Hematopoietic multipotent progenitor cell treated with erythropoietin and hydrocortisone succinate and interleukin-3 and kit ligand, for 17 days (in vitro differentiated cells): ENCODE measurements at regions not wholly inside any gene's neighbourhood (a gene's known extent, or its start where the extent isn't known, plus 50 kb on each side); places are given as distances from the start of the nearest gene placed in this dataset.

Experiments used
- DNase-seq: peaks from one replicate; pipeline ENCODE4 v3.0.0-alpha.2; 2015; ENCODE audit warnings: low spot score

GRCh38 chr6:62474793-62475192 is 188.8 kb upstream of the KHDRBS2 start:
- no peak for DNase-seq

GRCh38 chr6:62466607-62467006 is 180.6 kb upstream of the KHDRBS2 start:
- no peak for DNase-seq

DNA sequence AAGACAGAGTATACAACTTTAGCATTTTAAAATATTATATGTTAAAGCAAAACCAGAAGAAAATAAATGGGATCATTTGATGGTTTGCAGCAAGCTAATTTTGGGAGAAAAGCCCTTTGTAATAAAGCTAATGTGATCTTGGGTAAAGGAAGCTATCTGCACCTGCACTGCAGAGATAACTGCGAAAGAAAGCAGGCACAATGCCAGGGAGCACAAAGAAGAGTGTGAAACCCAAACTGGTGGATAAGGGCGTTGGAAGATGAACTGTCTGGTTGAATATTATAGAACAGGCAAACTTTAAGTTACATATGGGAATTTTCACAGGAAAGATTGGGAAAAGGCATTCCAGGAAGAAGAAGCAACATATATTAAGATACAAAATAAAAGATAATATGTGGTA is 179.2 kb upstream of the KHDRBS2 start:
- no peak for DNase-seq

GRCh38 chr6:62452586-62452985 is 166.6 kb upstream of the KHDRBS2 start:
- DNase-seq = no peak

DNA sequence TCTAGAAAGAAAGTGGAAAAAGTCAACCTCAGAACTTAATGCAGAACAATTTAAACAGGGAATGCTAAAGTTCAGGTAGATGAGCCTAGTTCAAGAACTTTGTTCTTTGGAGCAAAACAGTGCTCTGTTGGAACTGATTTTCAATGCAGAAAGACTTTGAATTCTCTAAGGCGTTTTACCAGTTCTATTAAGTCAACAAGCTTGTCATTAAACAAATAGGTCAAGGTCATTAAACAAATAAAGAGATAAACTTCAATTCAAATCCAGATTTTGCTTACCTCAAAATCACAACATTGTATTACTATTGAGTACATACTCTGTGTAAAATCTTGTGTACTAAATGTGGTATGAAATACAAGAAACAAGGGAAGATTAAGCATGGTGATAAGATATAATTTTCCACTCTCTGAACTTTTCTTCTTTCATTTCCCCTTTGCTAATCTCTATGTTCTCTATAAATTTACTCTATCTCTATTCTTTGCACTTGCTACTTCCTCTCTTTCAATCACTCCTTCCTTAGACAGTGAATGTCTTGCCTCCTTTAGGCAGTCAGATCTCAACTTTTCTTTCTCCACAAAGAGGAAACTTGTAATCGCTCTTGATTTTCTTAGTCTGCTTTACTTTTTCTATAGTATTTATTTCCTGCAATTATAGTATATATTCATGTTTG is 160.8 kb upstream of the KHDRBS2 start:
- DNase-seq = no peak

DNA sequence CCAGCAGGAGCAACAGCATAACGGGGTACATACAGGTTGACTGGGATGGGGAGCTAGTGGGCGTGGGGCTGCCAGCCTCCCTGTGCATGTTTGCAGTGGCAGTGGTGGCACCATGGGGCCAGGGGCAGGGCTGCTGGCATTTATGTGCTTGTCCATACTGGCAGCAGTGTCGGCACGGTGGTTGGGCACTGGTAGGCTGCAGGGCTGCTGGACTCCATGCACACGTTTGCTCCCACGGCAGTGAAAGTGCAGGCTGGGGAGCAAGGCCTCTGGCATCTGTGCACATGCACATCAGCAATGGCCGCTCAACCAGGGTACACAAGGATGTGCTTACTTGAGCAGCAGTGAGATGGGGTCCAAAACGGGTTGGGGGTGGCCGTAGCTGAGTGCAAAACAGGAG is 159.5 kb upstream of the KHDRBS2 start:
- no peak for DNase-seq

DNA sequence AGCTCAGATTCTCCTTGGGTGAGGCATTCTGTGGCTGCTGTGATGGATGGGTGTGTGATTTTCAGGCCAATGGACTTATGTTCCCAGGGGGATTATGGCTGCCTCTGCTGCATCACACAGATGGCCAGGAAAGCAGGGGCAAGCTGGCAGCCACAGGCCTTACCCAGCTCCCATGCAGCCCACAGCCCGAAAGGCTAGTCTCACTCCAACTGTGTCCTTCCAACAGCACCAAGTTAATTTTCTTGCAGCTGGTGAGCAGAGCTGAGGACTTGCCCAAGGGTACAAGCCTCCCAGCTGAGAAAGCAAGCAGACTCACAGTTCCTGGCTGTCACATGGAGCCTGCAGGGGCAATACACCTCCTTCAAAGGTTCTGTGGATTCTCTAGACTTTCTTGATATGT is 155.2 kb upstream of the KHDRBS2 start:
- DNase-seq = no peak

DNA sequence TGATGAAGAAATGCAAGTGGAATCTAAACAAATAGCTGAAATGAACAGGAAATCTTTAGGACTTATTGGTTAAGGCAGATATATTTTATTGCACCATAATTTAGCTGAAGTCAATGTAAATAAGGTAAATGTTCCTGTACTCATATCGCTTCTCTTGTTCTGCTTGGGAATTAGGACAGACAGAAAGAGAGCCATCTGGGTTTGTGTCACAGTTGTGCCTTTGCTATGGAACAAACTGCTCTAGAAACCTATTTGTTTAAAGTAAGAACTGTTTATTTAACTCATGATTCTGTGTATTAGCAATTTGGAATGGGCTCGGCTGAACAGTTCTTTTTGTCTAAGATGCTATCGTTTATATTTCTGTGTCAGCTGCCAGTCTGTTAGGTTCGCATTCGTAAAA is 143.8 kb upstream of the KHDRBS2 start:
- DNase-seq = no peak

GRCh38 chr6:62400521-62401259 is 114.7 kb upstream of the KHDRBS2 start:
- DNase-seq = no peak

DNA sequence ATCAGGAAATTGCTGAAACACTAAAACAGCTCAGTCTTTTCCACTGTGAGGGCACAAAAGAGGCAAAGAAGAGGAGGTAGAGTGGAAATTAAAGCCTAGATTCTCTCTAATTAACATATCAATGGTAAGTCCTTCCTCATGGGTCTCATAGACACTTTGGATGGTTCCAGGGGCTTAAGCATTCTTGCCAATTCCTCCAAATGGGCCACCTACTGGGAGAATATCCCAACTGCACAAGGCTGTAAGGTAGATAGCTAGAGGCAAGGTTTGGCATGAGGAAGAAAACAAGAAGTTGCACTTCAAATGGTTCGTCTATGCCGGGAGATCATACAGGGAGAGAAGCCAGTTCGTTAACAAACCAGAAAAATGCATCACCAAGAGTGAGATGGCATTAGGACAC is 107.6 kb upstream of the KHDRBS2 start:
- no peak for DNase-seq

GRCh38 chr6:62392291-62392690 is 106.3 kb upstream of the KHDRBS2 start:
- no peak for DNase-seq

DNA sequence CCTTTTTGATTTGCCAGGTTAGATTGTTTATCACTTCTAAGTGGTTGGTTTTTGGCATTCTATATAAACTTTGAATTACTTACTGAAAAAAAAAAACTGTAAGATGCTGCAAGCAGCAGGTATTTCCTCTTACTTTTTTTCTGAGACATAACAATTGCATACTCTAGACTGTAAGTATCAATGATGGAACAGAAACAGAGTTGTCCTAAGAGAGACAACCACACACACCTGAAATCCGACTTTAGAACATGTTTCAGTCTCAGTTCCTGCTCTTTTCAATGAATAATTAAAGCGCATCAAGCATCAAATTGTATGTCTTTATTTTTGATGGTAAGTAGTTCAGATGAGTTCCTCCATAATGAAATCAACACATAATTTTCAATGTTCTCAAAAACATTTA is 105.3 kb upstream of the KHDRBS2 start:
- DNase-seq = no peak

- no peak for DNase-seq
These were observed 104.4 kb upstream of the KHDRBS2 start for GRCh38 chr6:62390401-62390800.

GRCh38 chr6:62371453-62372210 is 85.6 kb upstream of the KHDRBS2 start:
- DNase-seq = no peak

DNA sequence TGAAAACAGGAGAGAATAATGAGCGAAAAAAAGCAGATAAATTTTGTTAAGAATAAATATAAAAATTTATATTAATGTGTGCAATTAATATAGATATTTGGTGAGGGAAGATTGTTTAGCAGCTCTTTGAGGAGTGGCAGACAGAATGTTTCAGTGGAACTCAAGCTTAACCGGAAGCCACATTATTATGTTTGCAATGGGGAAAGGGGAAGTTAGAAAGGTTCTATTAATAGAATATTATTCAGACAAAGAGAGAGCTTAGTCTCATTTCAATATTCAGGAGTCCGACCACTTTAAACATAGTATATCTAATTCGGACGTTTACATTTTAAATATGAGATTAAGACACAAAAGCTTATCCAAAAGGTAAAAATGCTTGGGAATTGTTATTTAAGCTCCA is 81.6 kb upstream of the KHDRBS2 start:
- DNase-seq = no peak

- no peak for DNase-seq
These were observed 76.1 kb upstream of the KHDRBS2 start for GRCh38 chr6:62362097-62362496.

DNA sequence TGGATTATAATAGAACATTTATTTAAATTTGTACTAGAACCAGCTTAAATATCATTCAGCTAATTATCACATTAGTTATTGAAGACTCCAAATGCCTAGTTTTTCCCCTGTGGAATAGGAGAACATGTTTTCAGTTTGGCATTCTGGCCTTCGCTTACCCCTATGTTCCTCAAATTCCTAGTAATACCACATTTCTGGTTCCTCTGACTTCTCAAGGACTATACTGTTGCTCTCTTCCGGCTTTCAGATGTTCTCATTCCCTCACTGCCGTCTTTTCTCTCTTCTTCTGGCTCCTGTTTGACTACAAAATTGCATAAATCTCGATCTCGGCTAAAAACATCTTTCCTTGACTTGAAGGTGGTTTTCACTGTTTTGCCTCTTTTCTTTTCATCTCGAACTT is 71.8 kb upstream of the KHDRBS2 start:
- no peak for DNase-seq

GRCh38 chr6:62354261-62354660 is 68.2 kb upstream of the KHDRBS2 start:
- DNase-seq = no peak

DNA sequence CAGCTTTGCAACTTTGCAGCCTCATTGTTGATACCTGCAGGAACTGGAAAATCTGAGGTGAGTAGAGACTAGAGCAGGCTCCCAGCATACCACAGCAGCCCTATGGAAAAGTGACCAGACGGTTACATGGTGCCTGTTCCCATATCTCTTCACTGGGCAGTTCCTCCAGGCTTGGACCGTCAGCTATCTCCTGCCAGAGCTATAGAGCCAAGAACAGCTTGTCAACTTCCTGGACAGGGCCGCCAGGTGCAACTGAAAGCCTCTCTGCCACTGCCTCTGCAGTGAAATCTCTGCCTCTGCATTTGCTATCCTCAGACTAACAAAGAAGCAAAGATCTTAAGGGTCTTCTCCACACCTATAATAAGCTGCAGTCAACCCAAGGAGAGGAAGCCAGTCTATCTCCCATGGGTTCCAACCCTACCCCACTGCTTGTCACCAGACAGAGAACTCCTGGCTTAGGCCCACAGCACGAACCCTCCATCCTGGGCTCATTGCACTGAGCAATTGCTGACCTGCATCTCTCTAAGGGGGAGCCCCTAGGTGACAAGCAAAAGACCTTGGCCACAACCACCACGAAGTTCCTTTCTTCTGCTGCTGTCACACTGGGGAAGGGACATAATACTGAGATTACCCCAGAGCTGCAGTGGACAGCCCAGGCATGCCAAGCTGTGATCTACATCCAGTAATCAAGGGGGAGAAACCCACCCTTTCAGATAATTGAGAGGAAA is 60.1 kb upstream of the KHDRBS2 start:
- no peak for DNase-seq

DNA sequence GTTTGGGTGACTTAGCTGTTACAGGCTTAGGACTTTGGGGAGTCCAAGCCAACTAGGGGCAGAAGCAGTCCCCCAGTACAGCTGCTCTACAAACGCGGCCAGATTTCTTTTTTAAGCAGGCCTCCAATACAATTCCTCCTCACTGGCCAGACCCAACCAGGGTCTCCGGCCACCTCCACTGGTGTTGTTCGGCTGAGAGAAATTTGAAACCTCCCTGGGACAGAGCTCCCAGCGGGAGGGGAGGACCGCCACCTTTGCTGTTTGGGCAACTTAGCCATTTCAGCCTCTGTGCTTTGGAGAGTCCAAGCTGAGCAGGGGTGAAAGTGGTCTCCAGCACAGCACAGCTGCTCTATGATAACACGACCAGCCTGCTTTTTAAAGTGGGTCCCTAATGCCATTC is 59.4 kb upstream of the KHDRBS2 start:
- no peak for DNase-seq

DNA sequence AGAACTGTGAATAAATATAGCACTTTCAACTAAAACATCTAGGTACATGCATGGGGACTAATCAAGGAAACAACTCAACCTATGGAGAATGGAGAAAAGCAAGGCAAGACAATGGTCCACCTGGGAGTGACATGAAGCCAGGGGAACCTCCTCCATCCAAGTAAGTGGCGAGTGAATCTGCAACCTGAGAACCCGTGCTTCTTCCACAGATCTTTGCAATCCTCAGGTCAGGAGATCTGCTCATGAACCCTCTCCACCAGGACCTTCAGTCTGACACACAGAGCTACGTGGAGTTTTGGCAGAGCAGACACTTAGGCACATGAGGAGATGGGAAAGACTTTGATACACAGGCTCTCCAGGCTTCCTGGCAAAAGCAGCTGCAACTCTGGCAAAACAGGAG is 58.8 kb upstream of the KHDRBS2 start:
- no peak for DNase-seq

DNA sequence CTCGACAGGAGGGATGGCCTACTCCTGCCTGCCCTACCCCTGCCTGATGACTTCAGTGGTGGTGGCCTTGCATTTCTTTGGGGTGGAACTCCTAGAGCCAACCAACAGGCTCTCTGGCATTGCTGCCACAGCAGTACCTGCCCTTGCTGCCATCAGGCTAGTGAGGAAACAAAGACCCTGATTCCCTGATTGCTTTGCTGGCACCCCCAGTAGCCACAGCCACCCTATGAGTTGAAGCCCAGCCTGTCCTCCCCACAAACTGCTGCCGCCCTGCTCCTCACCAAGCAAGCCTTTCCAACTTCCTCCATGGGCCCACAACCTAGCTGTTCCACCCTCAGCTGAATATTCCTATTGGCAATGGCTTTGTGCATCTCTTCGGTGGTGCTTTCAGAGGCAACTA is 52.5 kb upstream of the KHDRBS2 start:
- DNase-seq = no peak
